ENCODE measurements at regions not wholly inside any gene's neighbourhood (a gene's known extent, or its start where the extent isn't known, plus 50 kb on each side); places are given as distances from the start of the nearest gene placed in this dataset.
A peak's percentile ranks its signal among the peaks of the same experiment; 100 is the strongest.

- TF ChIP-seq, protein P1, sequence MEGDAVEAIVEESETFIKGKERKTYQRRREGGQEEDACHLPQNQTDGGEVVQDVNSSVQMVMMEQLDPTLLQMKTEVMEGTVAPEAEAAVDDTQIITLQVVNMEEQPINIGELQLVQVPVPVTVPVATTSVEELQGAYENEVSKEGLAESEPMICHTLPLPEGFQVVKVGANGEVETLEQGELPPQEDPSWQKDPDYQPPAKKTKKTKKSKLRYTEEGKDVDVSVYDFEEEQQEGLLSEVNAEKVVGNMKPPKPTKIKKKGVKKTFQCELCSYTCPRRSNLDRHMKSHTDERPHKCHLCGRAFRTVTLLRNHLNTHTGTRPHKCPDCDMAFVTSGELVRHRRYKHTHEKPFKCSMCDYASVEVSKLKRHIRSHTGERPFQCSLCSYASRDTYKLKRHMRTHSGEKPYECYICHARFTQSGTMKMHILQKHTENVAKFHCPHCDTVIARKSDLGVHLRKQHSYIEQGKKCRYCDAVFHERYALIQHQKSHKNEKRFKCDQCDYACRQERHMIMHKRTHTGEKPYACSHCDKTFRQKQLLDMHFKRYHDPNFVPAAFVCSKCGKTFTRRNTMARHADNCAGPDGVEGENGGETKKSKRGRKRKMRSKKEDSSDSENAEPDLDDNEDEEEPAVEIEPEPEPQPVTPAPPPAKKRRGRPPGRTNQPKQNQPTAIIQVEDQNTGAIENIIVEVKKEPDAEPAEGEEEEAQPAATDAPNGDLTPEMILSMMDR (IDR thresholded peaks at IDR 0.05), result no peak
- Histone ChIP-seq H3K27ac (no peak overlapping the region), H3K27me3 (ENCODE audit: insufficient read depth in 3 of 3, low read length in 2 of 3) (no peaks in the 10 kb centered on the region), H3K4me3 (no peak overlapping the region), H3K9me3 (peaks cover 3% of the 10 kb centered on the region), H3K36me3 (ENCODE audit: insufficient read depth in 1 of 2, low read depth in 1 of 2) (no peaks in the 10 kb centered on the region), H3K4me1 (peaks cover 8% of the 10 kb centered on the region)
- DNase-seq (no peak), ATAC-seq (no peak)
- 61 to 71% (median 69%) methylated on average over 5 of the region's 5 CpGs for WGBS, 3 donors
- intact Hi-C loops (cut with DNase I), result no loop called here
Observed at GRCh38 chr15:55007561-55007960, 189.2 kb downstream of the RSL24D1 start.

GRCh38 chr15:55005679-55006078 is 191.1 kb downstream of the RSL24D1 start:
- H3K27ac ChIP-seq, result no peak overlapping the region
- TF ChIP-seq, protein P1 (IDR thresholded peaks at IDR 0.05), result no peak
- DNase-seq (no peak), ATAC-seq (no peak)
- no peak overlapping the region for H3K4me3 ChIP-seq
- no peaks in the 10 kb centered on the region for H3K36me3 ChIP-seq (ENCODE audit: insufficient read depth in 1 of 2, low read depth in 1 of 2)
- H3K9me3 ChIP-seq, result peaks cover 3% of the 10 kb centered on the region
- no peaks in the 10 kb centered on the region for H3K27me3 ChIP-seq (ENCODE audit: insufficient read depth in 3 of 3, low read length in 2 of 3)
- intact Hi-C loops (cut with DNase I), result no loop called here
- peaks cover 8% of the 10 kb centered on the region for H3K4me1 ChIP-seq

DNA sequence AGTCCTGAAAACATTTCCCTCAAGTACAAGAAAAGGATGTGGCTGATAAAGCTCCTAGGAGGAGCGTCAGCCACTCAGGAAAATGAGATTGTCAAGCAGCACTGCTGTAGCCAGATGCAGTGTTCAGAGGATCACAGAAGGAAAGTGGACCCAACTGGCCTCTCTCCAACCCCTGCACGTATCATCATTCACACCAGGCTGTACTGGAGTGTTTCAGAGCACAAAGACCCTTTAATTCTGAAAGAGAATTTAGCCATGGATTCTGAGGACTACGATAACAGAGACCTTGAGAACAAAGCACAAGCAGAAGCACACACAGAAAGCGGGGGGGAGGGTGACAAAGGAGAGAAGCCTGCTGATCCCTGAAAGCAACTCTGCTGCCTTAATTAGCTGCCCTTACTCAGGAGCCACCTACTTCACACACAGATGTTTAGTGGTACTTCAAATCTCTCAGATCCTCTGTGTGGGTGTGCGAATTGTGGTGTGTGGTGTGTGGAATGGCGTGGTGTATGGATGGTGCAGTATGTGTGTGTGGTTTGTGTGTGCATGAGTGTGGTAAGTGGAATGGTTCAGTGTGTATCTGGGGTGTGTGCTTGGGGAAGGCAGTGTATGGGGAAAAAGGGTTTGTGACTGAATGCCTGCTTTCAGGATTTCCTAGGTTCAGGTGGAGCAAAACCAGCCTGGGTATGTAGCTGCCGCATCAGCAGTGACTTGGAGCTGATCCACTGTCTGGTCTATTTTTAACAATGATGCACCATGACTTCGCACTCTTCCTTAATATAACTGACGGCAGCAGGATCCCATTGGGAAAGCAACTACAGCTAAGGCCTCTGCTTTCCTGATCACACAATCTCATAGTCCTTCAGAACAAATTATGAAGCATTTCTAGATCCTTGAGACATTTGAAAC is 192.5 kb downstream of the RSL24D1 start:
- H3K27me3 ChIP-seq (ENCODE audit: insufficient read depth in 3 of 3, low read length in 2 of 3), result no peaks in the 10 kb centered on the region
- no peak for DNase-seq
- TF ChIP-seq, protein P1 (IDR thresholded peaks at IDR 0.05), result no peak
- ATAC-seq, result peak; percentile 96 to 99 (median 98)
- peaks cover 3% of the 10 kb centered on the region for H3K9me3 ChIP-seq
- no peak overlapping the region for H3K4me3 ChIP-seq
- 41 to 55% (median 42%) methylated on average over 9 of the region's 9 CpGs for WGBS, 3 donors
- H3K27ac ChIP-seq, result peak overlapping the region; percentile 77
- intact Hi-C loops (cut with DNase I), result no loop called here
- H3K36me3 ChIP-seq (ENCODE audit: insufficient read depth in 1 of 2, low read depth in 1 of 2), result no peaks in the 10 kb centered on the region
- H3K4me1 ChIP-seq, result peaks cover 8% of the 10 kb centered on the region

DNA sequence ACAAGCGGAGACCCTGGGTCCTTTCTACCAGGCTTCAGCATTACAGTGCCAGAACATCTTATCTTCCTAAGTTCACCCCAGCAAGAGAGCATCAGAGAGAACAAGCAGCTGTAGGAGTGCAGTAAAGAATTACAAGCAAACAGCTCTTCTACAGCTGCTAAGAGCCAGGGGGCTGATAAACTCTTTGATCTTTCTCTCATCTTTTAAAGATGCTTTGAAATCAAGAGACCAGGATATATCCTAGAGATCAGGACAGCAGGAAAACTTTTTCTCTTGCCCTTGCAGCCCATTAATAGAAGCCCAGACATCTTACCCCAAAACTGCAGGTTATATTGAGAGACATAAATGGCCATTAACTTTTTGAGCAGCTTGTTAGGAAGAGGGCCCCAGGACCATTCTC is 198.1 kb downstream of the RSL24D1 start:
- H3K27ac ChIP-seq, result no peak overlapping the region
- no peaks in the 10 kb centered on the region for H3K9me3 ChIP-seq
- ATAC-seq (no peak), DNase-seq (no peak)
- 90 to 100% (median 96%) methylated on average over 1 of the region's 1 CpG for WGBS, 3 donors
- TF ChIP-seq, protein P1 (IDR thresholded peaks at IDR 0.05), result no peak
- intact Hi-C loops (cut with DNase I), result loop anchor here in 1 of 2 donors (10.0 kb wide), 1 partner anchor 64 kb away; no protein-coding TSS in a partner anchor
- H3K4me3 ChIP-seq, result no peak overlapping the region
- no peaks in the 10 kb centered on the region for H3K4me1 ChIP-seq
- H3K36me3 ChIP-seq (ENCODE audit: insufficient read depth in 1 of 2, low read depth in 1 of 2), result no peaks in the 10 kb centered on the region
- no peaks in the 10 kb centered on the region for H3K27me3 ChIP-seq (ENCODE audit: insufficient read depth in 3 of 3, low read length in 2 of 3)
